Ishikawa (cell line): ENCODE measurements at regions not wholly inside any gene's neighbourhood (a gene's known extent, or its start where the extent isn't known, plus 50 kb on each side); places are given as distances from the start of the nearest gene placed in this dataset.

Source experiments
- CEBPB ChIP-seq: IDR thresholded peaks from 2 replicates; pipeline ENCODE4 v1.6.1; 2012
- CREB1 ChIP-seq: IDR thresholded peaks from 2 replicates; pipeline ENCODE4 v1.6.1; 2012; ENCODE audit warnings: low read depth
- EGR1 ChIP-seq: IDR thresholded peaks from 2 replicates; pipeline ENCODE4 v1.6.1; 2012
- EP300 ChIP-seq: IDR thresholded peaks from 2 replicates; pipeline ENCODE4 v1.6.1; 2012; ENCODE audit warnings: borderline replicate concordance
- FOXM1 ChIP-seq: IDR thresholded peaks from 2 replicates; pipeline ENCODE4 v1.6.1; 2012; ENCODE audit warnings: low read depth, borderline replicate concordance
- MAX ChIP-seq: IDR thresholded peaks from 2 replicates; pipeline ENCODE4 v1.6.1; 2012
- NFIC ChIP-seq: IDR thresholded peaks from 2 replicates; pipeline ENCODE4 v1.6.1; 2012
- RAD21 ChIP-seq: IDR thresholded peaks from 2 replicates; pipeline ENCODE4 v1.6.1; 2012; ENCODE audit warnings: low read depth
- REST ChIP-seq: IDR thresholded peaks from 2 replicates; pipeline ENCODE4 v1.6.1; 2012; ENCODE audit warnings: low read depth, mild to moderate bottlenecking
- TAF1 ChIP-seq: IDR thresholded peaks from 2 replicates; pipeline ENCODE4 v1.6.1; 2012; ENCODE audit warnings: low read depth, mild to moderate bottlenecking
- TCF12 ChIP-seq: IDR thresholded peaks from 2 replicates; pipeline ENCODE4 v1.6.1; 2012; ENCODE audit warnings: low read depth
- TEAD4 ChIP-seq: IDR thresholded peaks from 2 replicates; pipeline ENCODE4 v1.6.1; 2012
- USF1 ChIP-seq: IDR thresholded peaks from 2 replicates; pipeline ENCODE4 v1.6.1; 2012
- YY1 ChIP-seq: IDR thresholded peaks from 2 replicates; pipeline ENCODE4 v1.6.1; 2012; ENCODE audit warnings: low read depth
- ZBTB7A ChIP-seq: IDR thresholded peaks from 2 replicates; pipeline ENCODE4 v1.6.1; 2012; ENCODE audit warnings: low read depth

GRCh38 chr13:108137176-108137575, 78.2 kb downstream of the LIG4 start:
- no peak for TF ChIP-seq NFIC
- TF ChIP-seq CEBPB, result no peak
- no peak for TF ChIP-seq EP300
- TF ChIP-seq CREB1, result no peak
- TF ChIP-seq REST, result no peak
- TF ChIP-seq TEAD4, result no peak
- no peak for TF ChIP-seq FOXM1
- no peak for TF ChIP-seq MAX
- no peak for TF ChIP-seq EGR1
- no peak for TF ChIP-seq ZBTB7A
- no peak for TF ChIP-seq TCF12
- TF ChIP-seq USF1, result no peak
- no peak for TF ChIP-seq YY1
- no peak for TF ChIP-seq RAD21

GRCh38 chr13:108127406-108127805, 87.9 kb downstream of the LIG4 start:
- no peak for TF ChIP-seq CEBPB
- no peak for TF ChIP-seq EP300
- no peak for TF ChIP-seq USF1
- no peak for TF ChIP-seq NFIC
- no peak for TF ChIP-seq ZBTB7A
- no peak for TF ChIP-seq FOXM1
- no peak for TF ChIP-seq REST
- TF ChIP-seq TAF1, result no peak
- no peak for TF ChIP-seq MAX
- no peak for TF ChIP-seq CREB1
- no peak for TF ChIP-seq RAD21
- no peak for TF ChIP-seq EGR1
- no peak for TF ChIP-seq YY1
- no peak for TF ChIP-seq TEAD4
- TF ChIP-seq TCF12, result no peak

- TF ChIP-seq RAD21 (no peak), REST (no peak), TEAD4 (no peak), EGR1 (no peak), EP300 (no peak), TAF1 (no peak), YY1 (no peak), FOXM1 (no peak), USF1 (no peak), TCF12 (no peak)
These were observed 89.3 kb downstream of the LIG4 start for GRCh38 chr13:108126056-108126455.

GRCh38 chr13:108121406-108121805, 93.9 kb downstream of the LIG4 start:
- TF ChIP-seq TCF12, result no peak
- TF ChIP-seq YY1, result no peak
- TF ChIP-seq REST, result no peak
- no peak for TF ChIP-seq TAF1
- no peak for TF ChIP-seq EGR1
- no peak for TF ChIP-seq ZBTB7A
- TF ChIP-seq EP300, result no peak
- TF ChIP-seq RAD21, result no peak
- no peak for TF ChIP-seq TEAD4
- TF ChIP-seq MAX, result no peak
- TF ChIP-seq NFIC, result no peak
- no peak for TF ChIP-seq USF1
- no peak for TF ChIP-seq CEBPB
- TF ChIP-seq FOXM1, result no peak
- no peak for TF ChIP-seq CREB1
